ENCODE measurements at regions not wholly inside any gene's neighbourhood (a gene's known extent, or its start where the extent isn't known, plus 50 kb on each side); places are given as distances from the start of the nearest gene placed in this dataset.

- Histone ChIP-seq H3K27me3 (ENCODE audit: control insufficient read depth, insufficient read depth, low read length) (no peaks in the 10 kb centered on the region), H3K4me3 (ENCODE audit: insufficient read depth, low read depth, low read length) (no peak overlapping the region), H3K36me3 (replicated peaks; ENCODE audit: control insufficient read depth, insufficient read depth, low read length) (no peaks in the 10 kb centered on the region)
- DNase-seq: no peak
Measured at GRCh38 chr16:9203956-9204355, 112.5 kb downstream of the HAPSTR1 start.

- DNase-seq: no peak
- H3K36me3 ChIP-seq (replicated peaks; ENCODE audit: control insufficient read depth, insufficient read depth, low read length): no peaks in the 10 kb centered on the region
- no peaks in the 10 kb centered on the region for H3K27me3 ChIP-seq (ENCODE audit: control insufficient read depth, insufficient read depth, low read length)
- no peak overlapping the region for H3K4me3 ChIP-seq (ENCODE audit: insufficient read depth, low read depth, low read length)
Measured at GRCh38 chr16:9205661-9206060, 114.2 kb downstream of the HAPSTR1 start.

GRCh38 chr16:9206156-9206555 lies 114.7 kb downstream of the HAPSTR1 start:
- Histone ChIP-seq H3K27me3 (ENCODE audit: control insufficient read depth, insufficient read depth, low read length) (no peaks in the 10 kb centered on the region), H3K36me3 (replicated peaks; ENCODE audit: control insufficient read depth, insufficient read depth, low read length) (no peaks in the 10 kb centered on the region), H3K4me3 (ENCODE audit: insufficient read depth, low read depth, low read length) (no peak overlapping the region)
- DNase-seq: no peak

GRCh38 chr16:9212621-9213020 lies 121.2 kb downstream of the HAPSTR1 start:
- H3K4me3 ChIP-seq (ENCODE audit: insufficient read depth, low read depth, low read length): no peak overlapping the region
- no peaks in the 10 kb centered on the region for H3K36me3 ChIP-seq (replicated peaks; ENCODE audit: control insufficient read depth, insufficient read depth, low read length)
- H3K27me3 ChIP-seq (ENCODE audit: control insufficient read depth, insufficient read depth, low read length): no peaks in the 10 kb centered on the region
- DNase-seq: no peak

GRCh38 chr16:9219813-9220212 lies 128.4 kb downstream of the HAPSTR1 start:
- Histone ChIP-seq H3K4me3 (ENCODE audit: insufficient read depth, low read depth, low read length) (no peak overlapping the region), H3K36me3 (replicated peaks; ENCODE audit: control insufficient read depth, insufficient read depth, low read length) (no peaks in the 10 kb centered on the region), H3K27me3 (ENCODE audit: control insufficient read depth, insufficient read depth, low read length) (no peaks in the 10 kb centered on the region)
- DNase-seq: no peak

- Histone ChIP-seq H3K36me3 (replicated peaks; ENCODE audit: control insufficient read depth, insufficient read depth, low read length) (no peaks in the 10 kb centered on the region), H3K4me3 (ENCODE audit: insufficient read depth, low read depth, low read length) (no peak overlapping the region), H3K27me3 (ENCODE audit: control insufficient read depth, insufficient read depth, low read length) (no peaks in the 10 kb centered on the region)
- DNase-seq: peak; percentile 44
Measured at GRCh38 chr16:9225527-9226316, 134.3 kb downstream of the HAPSTR1 start.

- Histone ChIP-seq H3K27me3 (ENCODE audit: control insufficient read depth, insufficient read depth, low read length) (no peaks in the 10 kb centered on the region), H3K36me3 (replicated peaks; ENCODE audit: control insufficient read depth, insufficient read depth, low read length) (no peaks in the 10 kb centered on the region), H3K4me3 (ENCODE audit: insufficient read depth, low read depth, low read length) (no peak overlapping the region)
- DNase-seq: no peak
Measured at GRCh38 chr16:9226924-9227323, 135.5 kb downstream of the HAPSTR1 start.

- Histone ChIP-seq H3K36me3 (replicated peaks; ENCODE audit: control insufficient read depth, insufficient read depth, low read length) (no peaks in the 10 kb centered on the region), H3K27me3 (ENCODE audit: control insufficient read depth, insufficient read depth, low read length) (no peaks in the 10 kb centered on the region), H3K4me3 (ENCODE audit: insufficient read depth, low read depth, low read length) (no peak overlapping the region)
- DNase-seq: no peak
Measured at GRCh38 chr16:9231039-9231438, 139.6 kb downstream of the HAPSTR1 start.

- H3K27me3 ChIP-seq (ENCODE audit: control insufficient read depth, insufficient read depth, low read length): no peaks in the 10 kb centered on the region
- H3K36me3 ChIP-seq (replicated peaks; ENCODE audit: control insufficient read depth, insufficient read depth, low read length): no peaks in the 10 kb centered on the region
- no peak overlapping the region for H3K4me3 ChIP-seq (ENCODE audit: insufficient read depth, low read depth, low read length)
- DNase-seq: no peak
Measured at GRCh38 chr16:9232102-9232770, 140.8 kb downstream of the HAPSTR1 start.

GRCh38 chr16:9235867-9236266 lies 144.4 kb downstream of the HAPSTR1 start:
- Histone ChIP-seq H3K27me3 (ENCODE audit: control insufficient read depth, insufficient read depth, low read length) (no peaks in the 10 kb centered on the region), H3K4me3 (ENCODE audit: insufficient read depth, low read depth, low read length) (no peak overlapping the region), H3K36me3 (replicated peaks; ENCODE audit: control insufficient read depth, insufficient read depth, low read length) (no peaks in the 10 kb centered on the region)
- DNase-seq: no peak

GRCh38 chr16:9236319-9236718 lies 144.9 kb downstream of the HAPSTR1 start:
- no peak for DNase-seq
- Histone ChIP-seq H3K27me3 (ENCODE audit: control insufficient read depth, insufficient read depth, low read length) (no peaks in the 10 kb centered on the region), H3K36me3 (replicated peaks; ENCODE audit: control insufficient read depth, insufficient read depth, low read length) (no peaks in the 10 kb centered on the region), H3K4me3 (ENCODE audit: insufficient read depth, low read depth, low read length) (no peak overlapping the region)

- H3K27me3 ChIP-seq (ENCODE audit: control insufficient read depth, insufficient read depth, low read length): no peaks in the 10 kb centered on the region
- H3K4me3 ChIP-seq (ENCODE audit: insufficient read depth, low read depth, low read length): no peak overlapping the region
Measured at GRCh38 chr16:9238346-9238745, 146.9 kb downstream of the HAPSTR1 start.

GRCh38 chr16:9241177-9241576 lies 149.7 kb downstream of the HAPSTR1 start:
- DNase-seq: no peak
- Histone ChIP-seq H3K27me3 (ENCODE audit: control insufficient read depth, insufficient read depth, low read length) (no peaks in the 10 kb centered on the region), H3K36me3 (replicated peaks; ENCODE audit: control insufficient read depth, insufficient read depth, low read length) (no peaks in the 10 kb centered on the region), H3K4me3 (ENCODE audit: insufficient read depth, low read depth, low read length) (no peak overlapping the region)

More at GRCh38 chr16:9238346-9238745, 146.9 kb downstream of the HAPSTR1 start:
- H3K36me3 ChIP-seq (replicated peaks; ENCODE audit: control insufficient read depth, insufficient read depth, low read length): no peaks in the 10 kb centered on the region
- no peak for DNase-seq

- H3K36me3 ChIP-seq (replicated peaks; ENCODE audit: control insufficient read depth, insufficient read depth, low read length): no peaks in the 10 kb centered on the region
- no peaks in the 10 kb centered on the region for H3K27me3 ChIP-seq (ENCODE audit: control insufficient read depth, insufficient read depth, low read length)
- no peak overlapping the region for H3K4me3 ChIP-seq (ENCODE audit: insufficient read depth, low read depth, low read length)
- no peak for DNase-seq
Measured at GRCh38 chr16:9248162-9248561, 156.7 kb downstream of the HAPSTR1 start.

- no peak for DNase-seq
- no peaks in the 10 kb centered on the region for H3K36me3 ChIP-seq (replicated peaks; ENCODE audit: control insufficient read depth, insufficient read depth, low read length)
- no peaks in the 10 kb centered on the region for H3K27me3 ChIP-seq (ENCODE audit: control insufficient read depth, insufficient read depth, low read length)
- H3K4me3 ChIP-seq (ENCODE audit: insufficient read depth, low read depth, low read length): no peak overlapping the region
Measured at GRCh38 chr16:9249534-9249933, 158.1 kb downstream of the HAPSTR1 start.
